CD4-positive, alpha-beta T cell treated with Interleukin-21 for 1 hour (primary cell): ENCODE measurements at regions not wholly inside any gene's neighbourhood (a gene's known extent, or its start where the extent isn't known, plus 50 kb on each side); places are given as distances from the start of the nearest gene placed in this dataset.
"Not testable (repeated sequence)": the region's sequence is repeated elsewhere in the genome, so short reads cannot be mapped to it uniquely, and the experiment has no call there.

Experiments used
- DNase-seq: peaks from one replicate; pipeline ENCODE4 v3.0.0-alpha.2; 2020

DNA sequence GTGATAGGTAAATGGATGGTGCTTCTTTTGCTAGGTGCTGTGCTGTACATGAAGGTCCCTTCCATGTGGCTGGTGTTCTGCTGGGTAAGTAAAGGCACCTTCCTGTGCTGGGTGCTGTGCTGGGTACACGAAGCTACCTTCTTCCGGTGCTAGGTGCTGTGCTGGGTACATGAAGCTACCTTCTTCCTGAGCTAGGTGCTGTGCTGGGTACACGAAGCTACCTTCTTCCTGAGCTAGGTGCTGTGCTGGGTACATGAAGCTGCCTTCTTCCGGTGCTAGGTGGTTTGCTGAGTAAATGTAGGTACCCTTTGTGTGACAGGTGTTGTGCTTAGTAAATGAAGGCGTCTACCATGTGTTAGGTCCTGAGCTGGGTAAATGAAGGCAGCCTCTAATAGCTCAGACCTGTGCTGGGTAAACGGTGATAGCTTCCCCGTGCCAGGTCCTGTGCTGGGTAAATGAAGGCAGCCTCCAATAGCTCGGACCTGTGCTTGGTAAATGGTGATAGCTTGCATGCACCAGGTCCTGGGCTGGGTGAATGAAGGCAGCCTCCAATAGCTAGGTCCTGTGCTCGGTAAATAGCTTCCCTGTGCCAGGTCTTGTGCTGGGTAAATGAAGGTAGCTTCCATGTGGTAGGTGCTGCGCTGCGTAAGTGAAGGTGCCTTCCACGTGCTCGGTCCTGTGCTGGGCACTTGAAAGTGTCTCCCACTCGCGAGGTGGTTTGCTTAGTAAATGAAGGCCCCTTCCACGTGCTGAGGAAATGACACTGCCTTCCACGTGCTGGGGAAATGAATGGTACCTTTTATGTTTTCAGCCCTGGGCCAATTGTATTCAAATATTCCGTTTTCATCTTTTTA is 115.5 kb downstream of the ERMARD start:
- DNase-seq, result no peak

DNA sequence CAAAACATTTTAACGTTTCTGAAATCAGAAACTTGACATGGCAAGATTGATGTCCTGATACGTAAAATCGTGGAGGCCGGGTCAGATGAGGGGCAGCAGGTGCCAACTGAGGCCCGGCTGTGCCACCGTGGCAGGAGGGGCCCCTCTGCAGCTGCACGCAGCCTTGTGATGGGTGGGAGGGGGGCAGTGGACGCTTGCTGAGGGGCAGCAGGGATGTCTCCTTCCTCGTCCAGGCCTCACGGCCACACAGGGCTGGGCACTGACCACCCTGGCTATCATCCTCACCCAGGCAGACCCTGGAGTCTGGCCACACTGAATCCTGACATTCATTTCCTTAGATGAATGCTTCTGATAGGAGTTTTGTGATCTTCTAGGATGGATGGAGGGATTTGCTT is 114.7 kb downstream of the ERMARD start:
- DNase-seq, result no peak

DNA sequence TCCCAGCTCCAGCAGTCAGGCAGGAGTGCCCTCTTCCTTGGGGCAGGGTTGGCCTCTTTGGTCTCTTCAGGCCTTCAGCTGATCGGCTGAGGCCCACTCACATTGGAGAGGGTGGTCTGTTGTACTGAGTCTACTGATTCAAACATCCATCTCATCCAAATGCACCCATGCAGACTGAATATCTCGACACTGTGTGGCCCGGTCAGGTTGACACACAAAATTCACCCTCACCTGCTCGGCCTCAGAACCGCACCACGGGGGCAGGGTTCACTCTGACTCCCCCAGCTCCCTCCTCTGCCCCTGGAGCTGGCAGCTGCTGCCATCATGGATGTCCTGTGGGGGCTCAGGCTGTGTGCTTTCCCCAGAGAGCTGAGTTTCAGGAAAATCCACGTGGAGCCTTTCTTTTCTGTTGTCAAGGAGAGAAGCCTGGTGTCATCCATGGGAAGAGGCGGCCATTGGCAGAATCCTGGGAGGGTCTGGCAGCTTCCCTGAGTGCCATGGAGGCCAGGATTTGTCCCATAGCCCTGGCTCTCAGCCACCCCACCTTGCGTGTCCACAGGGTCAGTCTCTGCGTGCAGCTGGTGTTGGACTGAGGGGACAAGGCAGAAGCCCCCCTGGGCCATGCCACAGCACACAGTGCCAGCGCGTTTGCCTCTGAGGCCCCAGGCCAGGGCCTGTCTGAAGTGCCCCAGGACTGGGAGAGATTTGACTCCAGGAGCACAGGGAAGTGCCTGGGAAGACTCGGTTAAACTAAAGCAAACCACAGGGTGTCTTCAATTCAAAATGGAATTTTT is 114.1 kb downstream of the ERMARD start:
- no peak for DNase-seq

DNA sequence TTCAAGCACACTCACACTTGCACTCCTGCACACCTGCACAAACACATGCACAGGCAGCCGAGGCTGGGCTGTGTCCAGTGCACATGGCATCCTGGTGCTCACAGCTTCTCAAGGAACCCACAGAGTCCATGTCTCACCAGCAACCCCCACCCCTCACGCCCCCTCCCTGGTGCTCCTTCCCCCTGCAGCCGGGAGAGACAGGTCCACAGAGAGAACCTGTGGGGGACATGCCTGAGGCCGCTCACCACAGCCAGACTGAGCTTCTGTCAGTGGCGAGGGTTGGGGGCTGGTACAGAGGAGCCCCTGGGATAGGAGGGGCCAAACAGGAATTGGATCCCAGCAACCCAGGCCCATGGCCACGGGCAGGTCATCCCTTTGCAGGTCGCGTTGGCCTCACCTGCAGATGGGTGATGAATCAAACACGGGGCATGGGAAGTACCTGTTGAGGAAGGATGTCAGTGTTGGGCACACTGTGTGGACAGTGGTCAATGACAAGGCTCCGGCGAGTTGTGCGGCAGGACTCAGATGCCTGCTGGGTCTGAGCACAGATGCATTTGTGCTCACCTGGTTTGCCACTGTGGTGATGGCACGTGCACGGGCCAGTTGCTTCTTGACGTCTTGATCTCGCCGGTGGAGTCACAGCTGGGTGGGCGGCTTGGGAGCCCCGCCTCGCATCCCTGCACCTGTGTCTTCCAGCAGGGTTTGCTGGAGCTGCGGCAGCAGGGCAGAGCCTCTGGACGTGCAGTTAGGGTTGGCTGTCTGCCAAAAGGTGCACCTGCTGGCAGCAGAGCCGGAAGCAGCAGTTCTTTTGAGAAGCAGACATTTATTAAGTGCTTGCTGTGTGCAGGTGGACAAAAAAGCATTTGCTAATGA is 113.0 kb downstream of the ERMARD start:
- DNase-seq, result no peak

DNA sequence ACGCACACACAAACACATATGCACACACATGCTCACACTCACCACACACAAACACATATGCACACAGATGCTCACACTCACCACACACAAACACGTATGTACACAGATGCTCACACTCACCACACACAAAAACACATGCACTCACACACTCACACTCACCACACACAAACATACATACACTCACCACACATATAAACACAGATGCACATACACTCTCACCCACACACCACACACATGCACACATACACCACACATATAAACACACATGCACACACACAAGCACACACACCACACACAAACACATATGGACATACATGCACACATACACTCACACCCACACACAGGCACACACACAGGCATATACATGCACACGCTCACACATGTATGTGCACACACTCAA is 112.3 kb downstream of the ERMARD start:
- DNase-seq, result no peak

DNA sequence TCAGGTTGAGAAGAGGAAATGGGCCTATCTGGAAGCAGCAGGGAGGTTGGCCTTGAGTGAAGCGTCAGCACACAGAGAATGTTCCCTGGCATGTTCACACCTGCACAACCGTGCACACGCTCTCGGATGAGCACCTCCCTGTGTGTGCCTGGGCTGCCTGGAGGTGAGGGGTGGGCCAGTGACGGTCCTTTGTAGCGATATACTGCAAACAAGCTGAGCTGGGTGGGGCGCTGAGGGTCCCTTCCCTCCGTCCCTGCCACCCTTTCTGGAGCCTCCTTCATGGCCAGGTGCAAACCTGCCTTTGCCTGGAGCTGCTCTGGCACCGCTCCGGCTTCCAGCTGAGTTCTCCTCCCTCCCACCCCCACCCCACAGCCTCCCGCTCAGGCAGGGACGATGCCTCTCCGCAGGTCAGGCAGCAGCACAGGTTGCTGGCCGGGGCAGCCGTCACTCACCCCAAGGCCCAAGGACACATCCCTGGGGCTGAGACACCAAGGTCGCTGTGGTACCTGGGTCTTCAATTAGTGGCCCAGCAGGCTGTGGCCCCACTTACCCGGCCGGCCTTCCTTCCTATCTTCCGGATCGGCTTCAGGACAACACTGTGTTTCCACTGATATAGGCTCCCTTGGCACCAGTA is 111.6 kb downstream of the ERMARD start:
- no peak for DNase-seq

DNA sequence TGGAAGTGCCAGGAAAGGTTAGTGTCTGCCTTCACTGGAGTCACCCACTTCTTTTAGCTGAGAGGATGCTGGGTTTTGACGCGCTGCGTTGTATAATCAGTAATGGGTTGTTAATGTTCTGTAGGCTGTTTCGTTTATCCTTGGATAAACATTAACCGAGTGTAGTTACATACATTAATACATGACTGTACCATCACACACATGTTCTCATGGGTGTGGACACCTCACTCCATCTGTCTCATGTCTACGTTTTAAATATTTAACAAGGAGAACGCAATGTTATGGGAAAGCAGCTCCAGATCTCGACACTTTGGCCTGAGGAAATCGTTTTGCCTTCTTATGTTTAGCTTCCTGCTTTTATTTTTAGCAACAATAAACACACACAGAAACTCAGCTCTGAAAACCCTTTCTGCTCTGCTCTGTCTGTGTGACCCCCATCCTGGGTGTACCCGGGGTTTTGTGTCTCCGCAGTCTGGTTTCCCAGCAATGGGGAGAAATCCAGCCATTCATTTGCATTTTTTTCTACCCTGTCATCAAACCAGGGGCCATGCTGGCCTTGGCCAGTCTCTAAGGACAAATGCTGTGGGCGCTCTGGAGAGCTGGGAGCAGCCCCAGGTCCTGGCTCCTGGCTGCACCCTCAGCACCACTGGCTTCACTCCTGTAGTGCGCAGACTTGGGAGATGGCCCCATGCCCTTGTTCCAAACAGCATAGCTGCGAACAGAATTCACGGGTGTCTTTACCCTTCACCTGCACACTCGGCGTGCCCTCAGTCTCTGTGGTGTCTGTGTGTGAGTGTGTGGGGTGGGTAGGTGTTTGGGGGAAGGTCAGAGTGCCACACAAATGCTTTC is 110.8 kb downstream of the ERMARD start:
- DNase-seq, result no peak

DNA sequence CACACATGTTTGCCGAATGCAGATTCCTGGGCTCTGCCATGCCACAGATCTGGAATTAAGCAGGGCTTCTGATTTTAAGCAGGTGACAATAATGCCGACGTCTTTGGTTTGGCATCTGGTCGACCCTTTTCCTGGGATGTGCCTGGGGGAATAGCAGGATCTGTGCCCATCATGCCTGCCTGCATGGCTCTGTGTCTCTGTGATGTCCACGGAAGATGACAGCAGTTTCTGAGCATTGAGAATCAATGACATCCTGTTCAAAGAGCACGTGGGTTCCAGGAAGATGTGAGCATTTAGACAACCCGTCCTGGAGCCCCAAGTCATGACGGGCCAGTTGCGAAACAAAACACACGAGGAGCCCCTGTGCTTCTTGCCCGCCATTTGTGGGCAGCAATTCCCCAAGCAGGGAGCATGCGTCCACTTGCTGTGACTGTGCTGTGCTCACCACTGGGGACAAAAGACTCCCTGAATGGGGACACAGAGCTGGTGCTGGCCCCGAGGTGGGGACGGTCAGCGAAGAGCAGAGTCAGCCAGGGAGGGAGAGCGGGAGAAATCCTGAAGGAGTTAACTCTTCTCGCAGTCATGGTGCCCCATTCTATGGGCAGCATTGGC is 110.1 kb downstream of the ERMARD start:
- DNase-seq, result no peak

DNA sequence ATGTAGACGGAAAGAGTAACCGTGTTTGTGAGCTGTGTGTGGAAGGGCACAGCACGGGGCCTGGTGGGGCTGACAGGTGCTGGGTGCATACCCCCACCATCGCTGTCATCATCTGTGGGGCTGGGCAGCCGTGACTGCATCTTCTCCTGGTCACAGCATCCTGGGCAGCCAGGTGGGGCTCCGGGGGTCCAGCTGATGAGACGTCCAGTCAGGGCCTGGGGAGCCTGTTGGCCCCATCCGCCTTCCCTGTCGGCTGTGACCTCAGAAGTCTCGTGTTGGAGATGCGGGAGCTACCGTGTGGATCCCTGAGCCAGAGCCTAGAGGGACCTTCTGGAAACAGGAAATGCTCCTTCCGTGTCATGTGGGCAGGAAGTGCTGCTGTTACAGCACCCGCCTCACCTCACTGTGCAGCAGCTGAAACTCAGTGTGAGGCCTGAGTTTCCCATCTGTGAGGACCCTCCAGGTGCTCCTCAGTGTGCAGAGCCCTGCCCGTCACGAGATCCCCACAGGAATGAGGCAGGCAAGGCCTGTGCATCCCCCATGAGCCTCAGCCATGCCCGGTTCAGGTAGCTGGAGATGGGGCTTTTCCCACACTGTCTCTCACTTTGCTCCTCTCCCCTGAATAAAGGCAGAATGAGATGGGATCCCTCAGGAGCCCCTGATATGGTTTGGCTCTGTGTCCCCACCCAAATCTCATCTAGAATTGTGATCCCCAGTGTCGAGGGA is 108.7 kb downstream of the ERMARD start:
- DNase-seq, result no peak

DNA sequence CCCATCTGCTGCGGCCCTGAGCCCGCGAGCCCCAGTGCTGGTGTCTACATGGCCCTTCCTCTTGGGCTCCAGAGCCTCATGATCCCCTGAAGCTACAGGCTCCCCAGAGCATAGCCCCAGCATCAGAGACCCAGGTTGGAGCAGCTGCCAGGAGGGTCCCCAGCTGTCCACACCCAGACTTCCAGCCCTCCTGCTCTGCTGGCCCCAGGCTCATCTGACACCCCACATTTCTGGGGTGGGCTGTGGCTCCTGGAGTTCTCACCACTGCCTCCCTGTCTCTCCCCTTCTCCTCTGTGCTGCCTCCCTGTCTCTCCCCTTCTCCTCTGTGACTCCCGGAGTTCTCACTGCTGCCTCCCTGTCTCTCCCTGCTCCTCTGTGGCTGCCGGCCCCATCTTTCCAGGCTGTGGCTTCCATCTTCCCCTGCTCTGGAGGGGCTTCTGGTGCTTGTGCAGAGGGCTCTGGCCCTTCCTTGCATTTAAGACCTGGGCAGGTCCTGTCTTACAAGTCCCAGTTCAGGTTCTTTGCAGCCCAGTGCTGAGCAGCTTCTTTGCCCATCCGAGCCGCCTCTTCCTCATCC is 108.1 kb downstream of the ERMARD start:
- DNase-seq, result no peak

DNA sequence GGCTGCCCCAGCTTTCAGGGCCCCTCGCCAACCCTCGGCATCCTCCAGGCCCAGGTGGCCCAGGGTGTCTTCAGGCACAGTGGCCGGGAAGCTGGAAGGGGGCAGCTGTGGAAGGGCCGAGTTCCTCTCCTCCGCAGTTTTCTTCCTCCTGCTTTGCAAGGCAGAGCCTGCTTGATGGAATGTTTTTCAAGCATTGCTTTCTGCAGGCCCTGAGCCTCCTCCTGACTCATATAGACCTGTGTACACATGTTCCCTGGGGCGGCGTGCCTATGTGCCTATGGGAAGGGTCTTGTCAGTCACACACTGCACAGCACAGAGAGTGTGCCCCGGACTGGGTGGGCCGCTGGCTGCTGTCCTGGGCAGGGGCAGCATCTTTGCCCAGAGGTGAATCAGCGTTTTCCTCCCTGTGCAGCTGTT is 107.5 kb downstream of the ERMARD start:
- no peak for DNase-seq

DNA sequence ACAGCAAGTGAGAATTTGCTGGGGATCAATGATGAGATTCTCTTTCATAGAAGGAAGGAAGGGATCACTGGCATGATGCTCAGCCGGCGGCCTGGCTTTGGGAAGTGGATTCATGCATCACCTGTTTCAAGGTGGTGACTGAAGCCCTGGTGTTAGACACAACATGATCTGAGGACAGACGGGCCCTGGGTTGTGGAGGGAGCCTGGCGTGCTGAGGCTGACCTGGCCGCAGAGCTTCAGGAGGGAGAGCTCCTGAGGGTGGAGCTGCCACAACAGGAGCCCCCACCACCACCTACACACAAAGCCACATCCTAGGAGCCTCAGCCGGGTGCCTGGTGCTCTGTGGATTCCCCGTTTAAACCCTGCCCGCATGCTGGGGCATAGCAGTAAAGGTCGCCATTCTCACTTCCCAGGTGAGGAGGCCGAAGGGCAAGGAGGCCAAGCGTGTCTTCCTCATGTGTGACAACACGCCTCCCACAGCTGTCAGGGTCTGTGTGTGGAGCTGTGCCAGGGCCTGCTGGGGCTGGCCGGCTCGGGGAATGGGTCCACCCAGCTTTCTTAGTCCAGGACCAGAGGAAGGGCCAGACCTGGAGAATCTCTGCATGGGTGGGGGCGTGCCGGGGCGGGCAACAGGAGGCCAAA is 107.0 kb downstream of the ERMARD start:
- DNase-seq, result no peak

DNA sequence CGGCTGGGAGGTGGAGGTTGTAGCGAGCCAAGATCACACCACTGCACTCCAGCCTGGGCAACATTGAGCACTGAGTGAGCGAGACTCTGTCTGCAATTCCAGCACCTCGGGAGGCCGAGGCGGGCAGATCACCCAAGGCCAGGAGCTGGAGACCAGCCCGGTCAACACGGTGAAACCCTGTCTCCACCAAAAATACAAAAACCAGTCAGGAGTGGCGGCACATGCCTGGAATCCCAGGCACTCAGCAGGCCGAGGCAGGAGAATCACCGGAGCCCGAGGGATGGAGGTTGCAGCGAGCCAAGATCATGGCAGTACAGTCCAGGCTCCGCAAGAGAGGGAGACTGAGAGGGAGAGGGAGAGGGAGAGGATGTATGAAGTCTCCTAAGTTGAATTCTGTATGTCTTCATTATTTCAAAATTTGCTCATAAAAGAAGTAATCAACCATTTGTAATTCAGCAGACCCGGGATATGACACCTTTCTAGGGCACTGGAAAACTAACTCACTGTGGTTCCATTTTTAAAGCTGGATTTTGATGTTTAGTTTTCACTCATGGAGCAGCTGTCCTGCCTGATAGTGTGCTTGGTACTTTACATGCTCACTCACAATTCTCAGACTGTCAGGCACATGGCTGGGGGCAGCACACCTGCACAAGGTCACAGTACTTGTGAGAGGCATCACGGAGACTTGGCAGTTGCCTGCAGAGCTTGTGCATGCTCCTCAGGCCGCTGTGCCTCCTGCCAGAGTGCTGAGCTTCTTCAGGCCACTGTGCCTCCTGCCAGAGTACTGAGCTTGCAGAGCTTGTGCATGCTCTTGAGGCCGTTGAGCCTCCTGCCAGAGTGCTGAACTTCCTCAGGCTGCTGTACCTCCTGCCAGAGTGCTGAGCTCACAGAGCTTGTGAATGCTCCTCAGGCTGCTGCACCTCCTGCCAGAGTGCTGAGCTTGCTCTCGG is 106.2 kb downstream of the ERMARD start:
- no peak for DNase-seq

DNA sequence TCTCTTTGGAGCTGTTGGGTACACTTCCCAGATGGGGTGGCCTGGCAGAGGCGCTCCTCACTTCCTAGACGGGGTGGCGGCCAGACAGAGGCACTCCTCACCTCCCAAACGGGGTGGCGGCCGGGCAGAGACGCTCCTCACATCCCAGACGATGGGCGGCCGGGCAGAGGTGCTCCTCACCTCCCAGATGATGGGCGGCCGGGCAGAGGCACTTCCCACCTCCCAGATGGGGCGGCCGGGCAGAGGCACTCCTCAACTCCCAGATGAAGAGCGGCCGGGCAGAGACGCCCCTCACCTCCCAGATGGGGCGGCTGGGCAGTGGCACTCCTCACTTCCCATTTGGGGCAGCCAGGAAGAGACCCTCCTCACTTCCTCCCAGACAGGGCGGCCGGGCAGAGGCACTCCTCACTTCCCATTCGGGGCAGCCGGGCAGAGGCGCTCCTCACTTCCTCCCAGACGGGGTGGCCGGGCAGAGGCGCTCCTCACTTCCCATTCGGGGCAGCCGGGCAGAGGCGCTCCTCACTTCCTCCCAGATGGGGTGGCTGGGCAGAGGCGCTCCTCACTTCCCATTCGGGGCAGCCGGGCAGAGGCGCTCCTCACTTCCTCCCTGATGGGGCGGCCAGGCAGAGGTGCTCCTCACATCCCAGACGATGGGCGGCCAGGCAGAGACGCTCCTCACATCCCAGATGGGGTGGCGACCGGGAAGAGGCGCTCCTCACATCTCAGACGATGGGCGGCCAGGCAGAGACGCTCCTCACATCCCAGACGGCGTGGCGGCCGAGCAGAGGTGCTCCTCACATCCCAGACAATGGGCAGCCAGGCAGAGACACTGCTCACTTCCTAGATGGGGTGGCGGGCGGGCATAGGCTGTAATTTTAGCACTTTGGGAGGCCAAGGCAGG is 105.3 kb downstream of the ERMARD start:
- DNase-seq, result not testable (repeated sequence)

DNA sequence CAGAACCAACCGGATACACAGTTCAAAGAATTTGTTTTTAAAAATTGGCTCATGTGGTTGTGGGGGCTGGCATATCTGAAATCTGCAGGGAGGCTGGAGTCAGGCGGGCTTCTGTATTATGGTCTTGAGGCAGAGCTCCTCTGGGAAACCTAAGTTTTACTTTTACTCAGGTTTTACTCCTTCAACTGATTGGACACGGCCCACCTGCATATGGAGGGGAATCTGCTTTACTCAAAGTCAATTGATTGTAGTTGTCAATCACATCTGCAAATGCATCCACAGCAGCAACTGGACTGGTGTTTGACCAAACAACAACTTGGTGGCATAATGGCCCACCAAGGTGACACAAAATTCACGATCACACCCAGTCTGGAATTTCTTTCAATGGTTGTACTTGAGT is 103.4 kb downstream of the ERMARD start:
- DNase-seq, result no peak

DNA sequence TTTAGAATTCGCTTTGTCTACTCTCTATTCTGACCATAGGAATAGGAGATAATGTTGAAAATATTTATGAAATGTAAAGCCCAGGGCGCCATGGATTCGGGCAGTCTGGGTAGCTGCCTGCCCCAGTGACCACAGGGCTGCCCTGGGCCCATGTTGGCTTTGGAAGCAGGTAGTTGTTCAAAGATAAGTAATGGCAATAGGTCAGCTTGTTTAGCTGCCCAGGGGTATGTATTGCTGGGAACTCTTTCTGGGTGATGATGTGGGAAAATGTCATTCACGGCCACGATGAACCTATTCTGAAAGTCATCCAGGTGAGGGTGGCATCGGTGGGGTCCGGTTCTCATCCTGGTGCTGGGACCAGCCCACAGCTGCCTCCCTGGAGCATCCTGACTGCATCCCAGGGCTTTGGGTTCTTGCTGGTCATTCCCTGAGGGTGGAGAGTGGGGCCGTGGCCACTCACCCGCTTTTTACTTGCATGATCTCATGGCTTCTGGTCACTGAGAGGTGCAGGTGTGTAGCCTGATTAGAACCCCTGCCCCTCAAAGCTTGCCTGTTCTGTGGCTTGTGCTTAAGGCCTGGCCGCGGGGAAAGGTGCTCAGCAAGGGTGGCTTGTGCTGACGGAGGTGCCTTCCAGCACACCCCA is 102.8 kb downstream of the ERMARD start:
- no peak for DNase-seq
